GM12873 (cell line): ENCODE measurements at regions not wholly inside any gene's neighbourhood (a gene's known extent, or its start where the extent isn't known, plus 50 kb on each side); places are given as distances from the start of the nearest gene placed in this dataset.

ENCODE experiments used
- CTCF ChIP-seq: IDR thresholded peaks from 2 replicates; pipeline ENCODE4 v1.5.1; 2012; ENCODE audit warnings: low read depth, mild to moderate bottlenecking, moderate library complexity, low read length, control low read depth; ENCODE audit not compliant: insufficient read depth; ENCODE audit errors: missing control alignments

- TF ChIP-seq CTCF: no peak
These were observed 92.6 kb downstream of the OLFM4 start for GRCh38 chr13:53121131-53121773.

- TF ChIP-seq CTCF: no peak
These were observed 93.3 kb downstream of the OLFM4 start for GRCh38 chr13:53121919-53122318.

- no peak for TF ChIP-seq CTCF
These were observed 94.9 kb downstream of the OLFM4 start for GRCh38 chr13:53123536-53123935.

GRCh38 chr13:53124623-53125022, 96.0 kb downstream of the OLFM4 start:
- TF ChIP-seq CTCF: no peak

- TF ChIP-seq CTCF: no peak
These were observed 98.2 kb downstream of the OLFM4 start for GRCh38 chr13:53126841-53127245.

GRCh38 chr13:53127373-53127772, 98.8 kb downstream of the OLFM4 start:
- TF ChIP-seq CTCF: no peak

GRCh38 chr13:53129864-53130393, 101.3 kb downstream of the OLFM4 start:
- no peak for TF ChIP-seq CTCF
